NT2/D1 (cell line): ENCODE measurements at regions not wholly inside any gene's neighbourhood (a gene's known extent, or its start where the extent isn't known, plus 50 kb on each side); places are given as distances from the start of the nearest gene placed in this dataset.

ENCODE experiments used
- SUZ12 ChIP-seq: IDR thresholded peaks from 2 replicates; pipeline ENCODE4 v1.6.1; 2011; ENCODE audit not compliant: insufficient read length, insufficient read depth; ENCODE audit errors: extremely low read depth
- YY1 ChIP-seq: IDR thresholded peaks from 2 replicates; pipeline ENCODE4 v1.6.1; 2011; ENCODE audit not compliant: insufficient read length, insufficient read depth
- ZNF274 ChIP-seq: IDR thresholded peaks from 2 replicates; pipeline ENCODE4 v1.6.1; 2011; ENCODE audit warnings: mild to moderate bottlenecking, low read depth, low read length

- TF ChIP-seq ZNF274 (no peak), SUZ12 (no peak), YY1 (no peak)
These were observed 238.8 kb downstream of the COL4A1 start for GRCh38 chr13:110068176-110068473.
